Karpas-422 (cell line): ENCODE measurements at regions not wholly inside any gene's neighbourhood (a gene's known extent, or its start where the extent isn't known, plus 50 kb on each side); places are given as distances from the start of the nearest gene placed in this dataset.

Source experiments
- DNase-seq: peaks from one replicate; pipeline ENCODE4 v3.0.0-alpha.2; 2015
- H2AFZ ChIP-seq: fragments of 200-600 bp; sonication (generic); 2 replicates; pipeline ENCODE4 v1.6.1; 2014; ENCODE audit warnings: antibody characterized with exemption, low read length, mixed read lengths
- H3K27ac ChIP-seq: fragments of 200-600 bp; sonication (generic); 2 replicates; pipeline ENCODE4 v1.5.1; 2014; ENCODE audit warnings: mild to moderate bottlenecking, low read length, moderate library complexity
- H3K27me3 ChIP-seq: fragments of 200-600 bp; sonication (generic); 2 replicates; pipeline ENCODE4 v1.6.1; 2014; ENCODE audit warnings: low read length, mixed read lengths
- H3K36me3 ChIP-seq: fragments of 200-600 bp; sonication (generic); 2 replicates; pipeline ENCODE4 v1.6.1; 2014; ENCODE audit warnings: low read length, mixed read lengths; ENCODE audit not compliant: insufficient read depth
- H3K4me1 ChIP-seq: fragments of 200-600 bp; sonication (generic); 2 replicates; pipeline ENCODE4 v1.6.1; 2014; ENCODE audit warnings: mild to moderate bottlenecking, low read length, mixed read lengths
- H3K4me2 ChIP-seq: fragments of 200-600 bp; sonication (generic); 2 replicates; pipeline ENCODE4 v1.6.1; 2014; ENCODE audit warnings: low read length, low read depth, mild to moderate bottlenecking; ENCODE audit not compliant: poor library complexity, severe bottlenecking
- H3K4me3 ChIP-seq: fragments of 200-600 bp; sonication (generic); 2 replicates; pipeline ENCODE4 v1.5.1; 2014; ENCODE audit warnings: mild to moderate bottlenecking, antibody characterized with exemption, low read length, mixed read lengths
- H3K79me2 ChIP-seq: fragments of 200-600 bp; sonication (generic); 2 replicates; pipeline ENCODE4 v1.6.1; 2014; ENCODE audit warnings: mild to moderate bottlenecking, low read length, mixed read lengths
- H3K9ac ChIP-seq: fragments of 200-600 bp; sonication (generic); 2 replicates; pipeline ENCODE4 v1.6.0; 2014; ENCODE audit warnings: low read length
- H3K9me2 ChIP-seq: fragments of 200-600 bp; sonication (generic), shearing (Covaris generic); replicated peaks from 2 replicates; pipeline ENCODE4 v1.6.0; 2014; ENCODE audit warnings: mild to moderate bottlenecking, low read length, moderate library complexity; ENCODE audit not compliant: insufficient read depth
- H3K9me3 ChIP-seq: fragments of 300-700, 200-600 bp; sonication (generic); 2 replicates; pipeline ENCODE4 v1.6.1; 2014; ENCODE audit warnings: low read length, mixed read lengths
- H4K20me1 ChIP-seq: fragments of 200-600 bp; sonication (generic); 2 replicates; pipeline ENCODE4 v1.6.1; 2014; ENCODE audit warnings: mild to moderate bottlenecking, antibody characterized with exemption, low read length, low read depth; ENCODE audit not compliant: insufficient read depth

DNA sequence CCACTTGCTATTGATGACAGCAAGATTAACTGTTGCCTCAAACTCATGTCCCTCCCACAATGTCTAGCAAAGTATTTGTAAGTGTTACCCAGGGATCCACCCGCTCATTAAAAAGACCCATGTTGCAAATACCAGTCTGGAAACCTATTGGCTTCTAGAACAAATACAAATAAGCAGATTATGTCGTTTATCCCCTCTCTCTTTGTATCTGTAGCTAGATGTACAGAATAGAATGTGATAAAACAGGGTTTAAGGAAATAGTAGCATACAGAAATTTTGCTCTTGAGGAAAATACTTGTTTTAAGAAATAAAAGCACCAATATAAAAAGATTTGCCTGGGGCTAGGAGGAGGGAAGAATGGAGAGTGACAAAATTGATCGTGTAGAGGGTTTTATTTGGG, 142.7 kb upstream of the ZIC3 start:
- Histone ChIP-seq H3K27ac (no peak overlapping the region), H3K9me3 (no peaks in the 10 kb centered on the region), H3K27me3 (no peaks in the 10 kb centered on the region), H3K9me2 (no peaks in the 10 kb centered on the region), H2AFZ (no peak overlapping the region), H4K20me1 (no peaks in the 10 kb centered on the region), H3K4me1 (no peaks in the 10 kb centered on the region), H3K79me2 (no peaks in the 10 kb centered on the region), H3K36me3 (no peaks in the 10 kb centered on the region), H3K9ac (no peak overlapping the region), H3K4me3 (no peak overlapping the region), H3K4me2 (no peak overlapping the region)
- DNase-seq: no peak

DNA sequence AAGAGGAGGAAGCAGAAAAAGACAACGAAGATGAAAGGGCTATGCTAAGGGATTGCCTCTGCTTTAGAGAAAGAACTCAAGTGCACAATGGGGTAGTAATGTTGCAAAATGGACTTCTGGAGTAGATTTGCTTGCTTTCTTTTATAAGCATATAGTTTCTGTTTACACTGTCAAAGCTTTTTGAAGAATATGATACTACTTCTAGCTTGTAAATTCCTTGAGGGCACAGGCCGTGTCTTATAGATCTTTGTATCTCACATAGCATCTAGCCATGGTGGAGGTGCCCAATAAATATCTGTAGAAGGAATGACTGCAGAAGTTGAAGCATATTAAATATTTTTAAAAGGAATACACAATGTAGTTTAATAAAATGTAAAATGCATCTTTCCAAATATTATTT, 147.8 kb upstream of the ZIC3 start:
- no peak for DNase-seq

DNA sequence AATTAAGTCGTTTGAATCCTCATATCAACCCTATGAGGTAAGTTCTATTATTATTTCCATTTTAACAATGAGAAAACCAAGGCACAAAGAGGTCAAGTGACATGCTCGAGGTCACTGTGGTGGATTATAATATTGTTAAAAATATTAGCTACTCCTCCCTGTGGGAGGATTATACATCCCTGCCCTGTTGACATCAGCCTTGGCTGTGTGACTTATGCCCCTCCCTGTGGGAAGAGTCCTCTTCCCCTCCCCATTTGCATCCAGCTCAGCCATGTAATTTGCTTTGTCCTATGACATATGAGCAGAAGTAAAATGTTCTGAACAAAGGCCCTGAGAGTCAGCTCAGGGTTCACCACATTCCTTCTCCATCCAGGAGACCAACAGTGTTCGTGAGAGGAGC, 152.7 kb upstream of the ZIC3 start:
- Histone ChIP-seq H3K36me3 (no peaks in the 10 kb centered on the region), H3K27ac (no peak overlapping the region), H4K20me1 (no peaks in the 10 kb centered on the region), H3K9ac (no peak overlapping the region), H3K4me3 (no peak overlapping the region), H3K4me2 (no peak overlapping the region), H2AFZ (no peak overlapping the region), H3K27me3 (no peaks in the 10 kb centered on the region), H3K9me3 (no peaks in the 10 kb centered on the region; the same call in 1 of the 2 replicates), H3K9me2 (no peaks in the 10 kb centered on the region), H3K79me2 (no peaks in the 10 kb centered on the region), H3K4me1 (no peaks in the 10 kb centered on the region)
- DNase-seq: no peak

More for the DNA sequence above, 147.8 kb upstream of the ZIC3 start:
- Histone ChIP-seq H3K4me2 (no peak overlapping the region), H3K36me3 (no peaks in the 10 kb centered on the region), H2AFZ (no peak overlapping the region), H3K9me2 (no peaks in the 10 kb centered on the region), H3K4me3 (no peak overlapping the region), H3K4me1 (no peaks in the 10 kb centered on the region), H3K9me3 (no peaks in the 10 kb centered on the region), H3K79me2 (no peaks in the 10 kb centered on the region), H3K27me3 (no peaks in the 10 kb centered on the region), H3K9ac (no peak overlapping the region), H3K27ac (no peak overlapping the region), H4K20me1 (no peaks in the 10 kb centered on the region)

DNA sequence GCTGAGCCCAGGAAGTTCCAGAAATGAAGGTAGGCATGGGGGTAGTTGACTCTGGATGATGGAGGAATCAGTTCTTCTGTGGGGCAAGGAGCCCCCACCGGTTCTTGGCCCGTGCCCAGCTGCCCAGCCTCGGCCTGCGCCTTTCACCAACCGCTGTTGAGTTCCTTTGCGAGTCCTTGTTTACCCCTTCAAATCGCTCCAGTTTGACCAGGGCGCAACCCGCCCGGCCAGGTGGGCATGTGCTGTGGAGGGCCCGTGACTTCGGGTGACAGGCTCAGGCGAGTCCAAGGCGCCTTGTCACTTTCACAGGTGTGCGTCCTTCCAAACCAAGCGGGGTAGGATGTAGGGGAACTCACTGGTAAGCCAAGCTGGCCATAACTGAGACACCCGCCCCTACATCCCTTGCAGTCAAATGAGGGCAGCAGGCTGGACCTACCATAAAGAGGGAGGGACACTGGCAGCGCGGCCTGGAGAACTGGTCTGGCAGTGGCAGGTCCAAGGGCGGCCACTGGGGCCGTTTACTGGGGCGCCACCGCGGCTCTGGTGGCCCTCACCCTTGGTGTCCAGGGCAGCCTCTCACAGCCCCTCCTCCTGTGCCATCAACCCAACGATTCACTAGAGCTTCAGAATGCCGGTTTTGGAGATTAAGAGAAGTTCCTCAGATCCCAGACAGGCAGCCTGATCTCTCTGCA, 160.3 kb upstream of the ZIC3 start:
- H3K27me3 ChIP-seq: no peaks in the 10 kb centered on the region
- no peak overlapping the region for H2AFZ ChIP-seq
- H3K79me2 ChIP-seq: no peaks in the 10 kb centered on the region
- no peaks in the 10 kb centered on the region for H3K4me1 ChIP-seq
- no peaks in the 10 kb centered on the region for H3K9me3 ChIP-seq
- no peak overlapping the region for H3K9ac ChIP-seq
- no peaks in the 10 kb centered on the region for H3K9me2 ChIP-seq
- H4K20me1 ChIP-seq: no peaks in the 10 kb centered on the region
- no peak for DNase-seq
- no peaks in the 10 kb centered on the region for H3K36me3 ChIP-seq
- no peak overlapping the region for H3K4me2 ChIP-seq
- H3K4me3 ChIP-seq: no peak overlapping the region
- H3K27ac ChIP-seq: no peak overlapping the region

DNA sequence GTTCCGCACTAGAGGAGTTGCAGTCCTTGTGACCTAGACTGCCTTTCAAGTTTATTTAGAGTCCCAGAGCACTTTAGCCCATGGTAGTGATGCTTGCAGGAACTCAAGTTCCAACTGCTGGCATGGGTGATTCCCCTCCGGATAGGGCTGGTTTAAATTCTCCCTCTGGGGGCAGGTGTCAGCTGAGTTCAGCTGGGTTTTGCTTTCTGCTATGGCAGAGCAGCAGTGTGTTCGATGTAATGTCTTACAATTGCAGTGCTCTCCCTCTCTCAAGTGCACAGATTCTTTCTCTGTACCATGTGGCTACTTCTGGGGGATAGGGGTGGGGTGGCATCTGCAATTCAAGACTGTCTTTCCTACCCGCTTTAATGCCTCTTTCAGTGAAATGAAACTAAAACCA, 164.8 kb upstream of the ZIC3 start:
- no peak overlapping the region for H3K9ac ChIP-seq
- H3K4me2 ChIP-seq: no peak overlapping the region
- H3K4me1 ChIP-seq: no peaks in the 10 kb centered on the region
- H3K4me3 ChIP-seq: no peak overlapping the region
- 0 out of 2 replicates have a peak, but pooled peaks cover 2% of the 10 kb centered on the region for H3K9me3 ChIP-seq
- H3K9me2 ChIP-seq: no peaks in the 10 kb centered on the region
- H2AFZ ChIP-seq: no peak overlapping the region
- H4K20me1 ChIP-seq: no peaks in the 10 kb centered on the region
- no peak for DNase-seq
- no peaks in the 10 kb centered on the region for H3K79me2 ChIP-seq
- no peak overlapping the region for H3K27ac ChIP-seq
- no peaks in the 10 kb centered on the region for H3K27me3 ChIP-seq
- no peaks in the 10 kb centered on the region for H3K36me3 ChIP-seq

DNA sequence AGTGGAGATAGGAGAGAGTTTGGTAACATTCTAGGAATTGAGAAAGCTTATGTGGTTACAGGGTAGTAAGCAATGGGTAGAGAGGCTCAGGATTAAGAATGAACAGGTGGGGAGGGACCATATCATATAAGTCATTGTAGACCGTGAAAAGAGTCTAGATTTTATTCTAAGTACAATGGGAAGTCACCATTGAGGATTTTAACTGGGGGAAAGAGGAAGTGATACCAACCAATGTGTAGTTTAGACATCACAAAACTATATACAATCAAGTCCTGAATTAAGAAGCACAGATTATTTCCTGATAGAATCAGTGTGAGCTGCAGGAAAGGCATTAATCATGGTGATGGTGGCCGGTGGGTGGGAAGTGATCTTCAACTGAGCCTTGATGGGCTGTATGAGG, 178.3 kb upstream of the ZIC3 start:
- Histone ChIP-seq H3K36me3 (no peaks in the 10 kb centered on the region), H3K4me1 (no peaks in the 10 kb centered on the region), H3K9me2 (no peaks in the 10 kb centered on the region), H3K4me3 (no peak overlapping the region), H3K9ac (no peak overlapping the region), H3K4me2 (no peak overlapping the region), H3K27ac (no peak overlapping the region), H4K20me1 (no peaks in the 10 kb centered on the region), H3K9me3 (no peaks in the 10 kb centered on the region), H3K27me3 (no peaks in the 10 kb centered on the region), H3K79me2 (no peaks in the 10 kb centered on the region), H2AFZ (no peak overlapping the region)
- DNase-seq: no peak

DNA sequence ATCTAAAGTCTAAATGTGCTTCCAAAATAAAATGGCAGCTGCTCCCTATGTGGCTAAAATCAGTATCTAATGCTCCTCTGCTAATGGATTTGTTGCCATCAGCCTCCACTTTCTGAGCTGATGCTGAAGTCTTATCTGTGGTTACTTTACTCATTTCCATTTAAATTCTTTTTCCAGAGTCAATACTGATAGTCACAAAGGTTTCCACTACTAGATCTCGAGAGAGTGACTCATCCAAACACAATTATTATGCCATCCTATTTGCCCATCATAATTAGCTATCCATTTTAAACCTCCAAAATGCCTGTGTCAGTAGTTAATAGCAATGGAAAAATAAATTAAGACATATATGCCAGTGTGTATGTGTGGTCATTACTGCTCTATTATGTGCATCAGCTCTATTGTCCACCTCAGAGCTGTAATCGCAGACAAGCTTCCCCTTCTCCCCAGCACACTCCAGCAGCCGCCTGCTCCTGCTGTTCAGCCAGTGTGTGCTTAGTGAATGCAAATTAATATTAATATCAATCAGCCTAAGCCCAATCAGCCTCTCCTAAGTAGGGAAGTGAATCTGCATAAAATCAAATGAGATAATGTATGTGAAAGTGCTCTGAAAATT, 199.8 kb upstream of the ZIC3 start:
- H3K9ac ChIP-seq: no peak overlapping the region
- H3K79me2 ChIP-seq: no peaks in the 10 kb centered on the region
- H3K4me2 ChIP-seq: no peak overlapping the region
- no peak overlapping the region for H3K4me3 ChIP-seq
- no peak overlapping the region for H3K27ac ChIP-seq
- no peaks in the 10 kb centered on the region for H3K36me3 ChIP-seq
- H2AFZ ChIP-seq: no peak overlapping the region
- H3K9me3 ChIP-seq: no peaks in the 10 kb centered on the region
- no peaks in the 10 kb centered on the region for H4K20me1 ChIP-seq
- no peaks in the 10 kb centered on the region for H3K4me1 ChIP-seq
- DNase-seq: no peak
- no peaks in the 10 kb centered on the region for H3K27me3 ChIP-seq
- H3K9me2 ChIP-seq: no peaks in the 10 kb centered on the region

DNA sequence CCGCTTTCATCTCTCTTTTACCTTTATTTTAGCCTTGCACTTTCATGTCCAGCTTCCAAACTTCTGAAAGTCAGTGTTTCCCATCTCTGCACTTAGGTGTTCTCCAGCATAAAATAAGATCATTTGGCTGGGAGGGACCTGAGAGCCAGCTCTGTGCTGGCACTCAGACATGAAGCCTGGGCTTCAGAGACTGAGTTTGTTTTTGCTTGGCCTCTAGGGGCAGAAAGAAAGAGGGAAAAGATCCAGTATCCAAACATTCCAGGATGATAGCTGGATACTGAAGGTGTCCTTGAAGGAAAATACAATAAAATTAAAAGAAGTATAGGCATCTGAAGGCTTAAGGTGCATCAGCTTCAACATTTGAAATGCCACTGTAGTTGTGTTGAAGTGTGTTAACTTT, 202.4 kb upstream of the ZIC3 start:
- no peak overlapping the region for H3K4me2 ChIP-seq
- H3K9me3 ChIP-seq: no peaks in the 10 kb centered on the region
- H2AFZ ChIP-seq: no peak overlapping the region
- H3K9ac ChIP-seq: no peak overlapping the region
- H3K4me3 ChIP-seq: no peak overlapping the region
- DNase-seq: no peak
- no peaks in the 10 kb centered on the region for H3K36me3 ChIP-seq
- no peaks in the 10 kb centered on the region for H3K79me2 ChIP-seq
- H4K20me1 ChIP-seq: no peaks in the 10 kb centered on the region
- H3K4me1 ChIP-seq: no peaks in the 10 kb centered on the region
- no peaks in the 10 kb centered on the region for H3K27me3 ChIP-seq
- no peaks in the 10 kb centered on the region for H3K9me2 ChIP-seq
- H3K27ac ChIP-seq: no peak overlapping the region
